ENCODE measurements at regions not wholly inside any gene's neighbourhood (a gene's known extent, or its start where the extent isn't known, plus 50 kb on each side); places are given as distances from the start of the nearest gene placed in this dataset.
"Not testable (repeated sequence)": the region's sequence is repeated elsewhere in the genome, so short reads cannot be mapped to it uniquely, and the experiment has no call there.

GRCh38 chr5:125451622-125452021 is 705.2 kb upstream of the ZNF608 start:
- CTCF ChIA-PET = no interaction called here
- intact Hi-C loops (cut with micrococcal nuclease; ENCODE audit: unreplicated experiment) = no loop called here
- Mint-ChIP-seq H3K4me3 (ENCODE audit: low read depth, unreplicated experiment) (no peak overlapping the region), H3K9me3 (ENCODE audit: low read depth, unreplicated experiment) (peaks cover 4% of the 10 kb centered on the region), H3K4me1 (ENCODE audit: low read depth, unreplicated experiment) (no peaks in the 10 kb centered on the region), H3K27ac (ENCODE audit: unreplicated experiment) (no peak overlapping the region), H3K36me3 (ENCODE audit: insufficient read depth, unreplicated experiment) (no peaks in the 10 kb centered on the region), H3K27me3 (ENCODE audit: unreplicated experiment) (no peaks in the 10 kb centered on the region)
- DNase-seq = no peak
- TF ChIP-seq CTCF (IDR thresholded peaks at IDR 0.05; ENCODE audit: unreplicated experiment) = no peak
- BruUV-seq (replicated peaks) = no TSS peak

DNA sequence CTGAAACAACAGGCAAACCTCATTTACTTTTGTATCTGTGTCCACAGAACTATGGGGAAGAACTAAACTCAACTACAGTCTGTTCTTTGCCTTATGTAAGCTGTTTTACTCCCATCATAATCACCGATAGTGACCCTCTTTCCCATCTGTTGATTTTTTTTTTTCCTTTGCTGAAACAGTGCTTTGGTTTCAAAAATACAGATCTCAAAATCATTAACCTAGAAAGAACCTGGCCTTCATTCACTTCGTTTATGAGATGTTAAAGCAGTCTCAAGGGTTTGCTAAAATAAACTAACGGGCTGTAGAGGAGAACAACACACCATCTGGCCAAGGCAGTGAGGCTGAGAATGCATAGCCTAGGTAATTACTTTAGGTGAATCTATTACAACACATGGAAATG is 706.6 kb upstream of the ZNF608 start:
- CTCF ChIA-PET = no interaction called here
- Mint-ChIP-seq H3K4me1 (ENCODE audit: low read depth, unreplicated experiment) (no peaks in the 10 kb centered on the region), H3K27ac (ENCODE audit: unreplicated experiment) (no peak overlapping the region), H3K4me3 (ENCODE audit: low read depth, unreplicated experiment) (no peak overlapping the region), H3K9me3 (ENCODE audit: low read depth, unreplicated experiment) (peaks cover 10% of the 10 kb centered on the region), H3K36me3 (ENCODE audit: insufficient read depth, unreplicated experiment) (no peaks in the 10 kb centered on the region), H3K27me3 (ENCODE audit: unreplicated experiment) (no peaks in the 10 kb centered on the region)
- BruUV-seq (replicated peaks) = no TSS peak
- intact Hi-C loops (cut with micrococcal nuclease; ENCODE audit: unreplicated experiment) = no loop called here
- no peak for TF ChIP-seq CTCF (IDR thresholded peaks at IDR 0.05; ENCODE audit: unreplicated experiment)
- no peak for DNase-seq

GRCh38 chr5:125455041-125455440 is 708.6 kb upstream of the ZNF608 start:
- intact Hi-C loops (cut with micrococcal nuclease; ENCODE audit: unreplicated experiment) = no loop called here
- H3K36me3 Mint-ChIP-seq (ENCODE audit: insufficient read depth, unreplicated experiment) = no peaks in the 10 kb centered on the region
- no peak overlapping the region for H3K4me3 Mint-ChIP-seq (ENCODE audit: low read depth, unreplicated experiment)
- H3K9me3 Mint-ChIP-seq (ENCODE audit: low read depth, unreplicated experiment) = peaks cover 15% of the 10 kb centered on the region
- no peak for DNase-seq
- CTCF ChIA-PET = no interaction called here
- H3K27ac Mint-ChIP-seq (ENCODE audit: unreplicated experiment) = no peak overlapping the region
- BruUV-seq (replicated peaks) = no TSS peak
- TF ChIP-seq CTCF (IDR thresholded peaks at IDR 0.05; ENCODE audit: unreplicated experiment) = no peak
- H3K27me3 Mint-ChIP-seq (ENCODE audit: unreplicated experiment) = no peaks in the 10 kb centered on the region
- no peaks in the 10 kb centered on the region for H3K4me1 Mint-ChIP-seq (ENCODE audit: low read depth, unreplicated experiment)

- H3K4me1 Mint-ChIP-seq (ENCODE audit: low read depth, unreplicated experiment); BruUV-seq (replicated peaks); H3K36me3 Mint-ChIP-seq (ENCODE audit: insufficient read depth, unreplicated experiment); intact Hi-C loops (cut with micrococcal nuclease; ENCODE audit: unreplicated experiment); DNase-seq; CTCF ChIA-PET; H3K27ac Mint-ChIP-seq (ENCODE audit: unreplicated experiment); H3K27me3 Mint-ChIP-seq (ENCODE audit: unreplicated experiment); H3K4me3 Mint-ChIP-seq (ENCODE audit: low read depth, unreplicated experiment): not testable (repeated sequence)
- peaks cover 15% of the 10 kb centered on the region for H3K9me3 Mint-ChIP-seq (ENCODE audit: low read depth, unreplicated experiment)
Observed at GRCh38 chr5:125456005-125456404, 709.6 kb upstream of the ZNF608 start.

- H3K4me3 Mint-ChIP-seq (ENCODE audit: low read depth, unreplicated experiment) = no peak overlapping the region
- H3K27me3 Mint-ChIP-seq (ENCODE audit: unreplicated experiment) = no peaks in the 10 kb centered on the region
- H3K9me3 Mint-ChIP-seq (ENCODE audit: low read depth, unreplicated experiment) = peaks cover 15% of the 10 kb centered on the region
- no peak overlapping the region for H3K27ac Mint-ChIP-seq (ENCODE audit: unreplicated experiment)
- DNase-seq = no peak
- no peaks in the 10 kb centered on the region for H3K4me1 Mint-ChIP-seq (ENCODE audit: low read depth, unreplicated experiment)
- no peaks in the 10 kb centered on the region for H3K36me3 Mint-ChIP-seq (ENCODE audit: insufficient read depth, unreplicated experiment)
- CTCF ChIA-PET = no interaction called here
- no TSS peak for BruUV-seq (replicated peaks)
- intact Hi-C loops (cut with micrococcal nuclease; ENCODE audit: unreplicated experiment) = no loop called here
- TF ChIP-seq CTCF (IDR thresholded peaks at IDR 0.05; ENCODE audit: unreplicated experiment) = no peak
Observed at GRCh38 chr5:125457617-125458016, 711.2 kb upstream of the ZNF608 start.

DNA sequence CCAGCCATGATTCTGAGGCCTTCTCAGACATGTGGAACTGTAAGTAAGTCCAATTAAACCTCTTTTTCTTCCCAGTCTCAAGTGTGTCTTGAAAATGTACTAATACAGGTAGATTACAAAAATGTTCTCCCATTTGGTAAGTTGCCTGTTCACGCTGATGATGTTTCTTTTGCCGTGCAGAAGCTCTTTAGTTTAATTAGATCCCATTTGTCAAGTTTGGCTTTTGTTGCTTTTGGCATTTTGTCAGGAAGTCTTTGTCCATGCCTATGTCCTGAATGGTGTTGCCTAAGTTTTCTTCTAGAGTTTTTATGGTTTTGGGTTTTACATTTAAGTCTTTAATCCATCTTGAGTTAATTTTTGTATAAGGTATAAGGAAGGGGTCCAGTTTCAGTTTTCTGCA is 712.5 kb upstream of the ZNF608 start:
- peaks cover 14% of the 10 kb centered on the region for H3K9me3 Mint-ChIP-seq (ENCODE audit: low read depth, unreplicated experiment)
- BruUV-seq (replicated peaks); intact Hi-C loops (cut with micrococcal nuclease; ENCODE audit: unreplicated experiment); CTCF ChIA-PET; DNase-seq; H3K36me3 Mint-ChIP-seq (ENCODE audit: insufficient read depth, unreplicated experiment); H3K27ac Mint-ChIP-seq (ENCODE audit: unreplicated experiment); H3K27me3 Mint-ChIP-seq (ENCODE audit: unreplicated experiment); H3K4me3 Mint-ChIP-seq (ENCODE audit: low read depth, unreplicated experiment); H3K4me1 Mint-ChIP-seq (ENCODE audit: low read depth, unreplicated experiment): not testable (repeated sequence)
